Fibroblast of villous mesenchyme (primary cell): ENCODE measurements at regions not wholly inside any gene's neighbourhood (a gene's known extent, or its start where the extent isn't known, plus 50 kb on each side); places are given as distances from the start of the nearest gene placed in this dataset.

Experiments used
- DNase-seq: peaks from one replicate; pipeline ENCODE4 v3.0.0-alpha.2; 2010; ENCODE audit warnings: low read depth
- H3K4me3 ChIP-seq: 2 replicates; pipeline ENCODE4 v1.5.1; 2011; ENCODE audit warnings: low read depth, mild to moderate bottlenecking, low read length
- TF ChIP-seq, protein P1 (sequence below): IDR thresholded peaks from 2 replicates; pipeline ENCODE4 v1.5.1; 2012; ENCODE audit warnings: low read depth, mild to moderate bottlenecking, low read length; ENCODE audit not compliant: insufficient read depth

DNA sequence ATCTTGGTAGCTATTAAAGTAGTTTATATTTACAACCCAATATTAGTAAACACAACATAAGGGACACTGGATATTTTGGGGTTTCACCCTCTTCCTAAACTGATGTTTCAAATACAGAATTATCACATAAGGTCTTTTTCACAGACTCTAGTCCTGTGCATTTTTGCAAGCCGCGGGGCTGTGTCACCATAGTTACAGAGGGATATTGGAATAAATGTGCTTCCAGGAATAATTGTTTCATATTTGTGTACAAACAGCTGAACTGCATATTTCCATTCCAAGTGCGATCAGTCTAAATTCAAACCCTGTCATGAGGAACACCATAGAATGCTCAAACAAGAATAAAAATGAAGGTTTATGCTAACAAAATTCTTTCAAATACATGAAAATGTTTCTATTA lies 762.5 kb upstream of the ARGLU1 start:
- no peak for DNase-seq
- TF ChIP-seq, protein P1, sequence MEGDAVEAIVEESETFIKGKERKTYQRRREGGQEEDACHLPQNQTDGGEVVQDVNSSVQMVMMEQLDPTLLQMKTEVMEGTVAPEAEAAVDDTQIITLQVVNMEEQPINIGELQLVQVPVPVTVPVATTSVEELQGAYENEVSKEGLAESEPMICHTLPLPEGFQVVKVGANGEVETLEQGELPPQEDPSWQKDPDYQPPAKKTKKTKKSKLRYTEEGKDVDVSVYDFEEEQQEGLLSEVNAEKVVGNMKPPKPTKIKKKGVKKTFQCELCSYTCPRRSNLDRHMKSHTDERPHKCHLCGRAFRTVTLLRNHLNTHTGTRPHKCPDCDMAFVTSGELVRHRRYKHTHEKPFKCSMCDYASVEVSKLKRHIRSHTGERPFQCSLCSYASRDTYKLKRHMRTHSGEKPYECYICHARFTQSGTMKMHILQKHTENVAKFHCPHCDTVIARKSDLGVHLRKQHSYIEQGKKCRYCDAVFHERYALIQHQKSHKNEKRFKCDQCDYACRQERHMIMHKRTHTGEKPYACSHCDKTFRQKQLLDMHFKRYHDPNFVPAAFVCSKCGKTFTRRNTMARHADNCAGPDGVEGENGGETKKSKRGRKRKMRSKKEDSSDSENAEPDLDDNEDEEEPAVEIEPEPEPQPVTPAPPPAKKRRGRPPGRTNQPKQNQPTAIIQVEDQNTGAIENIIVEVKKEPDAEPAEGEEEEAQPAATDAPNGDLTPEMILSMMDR, result no peak
- H3K4me3 ChIP-seq, result no peak overlapping the region

DNA sequence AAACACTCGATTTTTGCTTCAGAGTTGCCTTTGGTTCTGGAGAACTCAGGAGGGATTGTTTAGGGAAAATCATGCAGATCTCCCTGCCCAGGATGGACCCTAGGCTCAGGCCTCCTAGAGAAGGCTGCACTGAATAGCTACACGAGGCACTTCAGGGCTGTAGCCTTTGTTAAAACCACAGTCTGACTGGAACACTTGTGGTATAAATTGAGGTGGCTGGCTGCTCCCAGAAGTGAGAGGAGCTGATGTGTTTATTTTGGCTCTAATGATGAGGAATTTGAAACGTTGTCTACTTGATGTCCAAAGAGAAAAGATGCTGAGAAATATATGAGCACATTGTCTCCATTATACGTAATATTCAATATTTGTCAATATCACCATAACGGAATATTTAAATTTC lies 762.1 kb upstream of the ARGLU1 start:
- DNase-seq, result no peak
- TF ChIP-seq, protein P1, result no peak
- H3K4me3 ChIP-seq, result no peak overlapping the region

DNA sequence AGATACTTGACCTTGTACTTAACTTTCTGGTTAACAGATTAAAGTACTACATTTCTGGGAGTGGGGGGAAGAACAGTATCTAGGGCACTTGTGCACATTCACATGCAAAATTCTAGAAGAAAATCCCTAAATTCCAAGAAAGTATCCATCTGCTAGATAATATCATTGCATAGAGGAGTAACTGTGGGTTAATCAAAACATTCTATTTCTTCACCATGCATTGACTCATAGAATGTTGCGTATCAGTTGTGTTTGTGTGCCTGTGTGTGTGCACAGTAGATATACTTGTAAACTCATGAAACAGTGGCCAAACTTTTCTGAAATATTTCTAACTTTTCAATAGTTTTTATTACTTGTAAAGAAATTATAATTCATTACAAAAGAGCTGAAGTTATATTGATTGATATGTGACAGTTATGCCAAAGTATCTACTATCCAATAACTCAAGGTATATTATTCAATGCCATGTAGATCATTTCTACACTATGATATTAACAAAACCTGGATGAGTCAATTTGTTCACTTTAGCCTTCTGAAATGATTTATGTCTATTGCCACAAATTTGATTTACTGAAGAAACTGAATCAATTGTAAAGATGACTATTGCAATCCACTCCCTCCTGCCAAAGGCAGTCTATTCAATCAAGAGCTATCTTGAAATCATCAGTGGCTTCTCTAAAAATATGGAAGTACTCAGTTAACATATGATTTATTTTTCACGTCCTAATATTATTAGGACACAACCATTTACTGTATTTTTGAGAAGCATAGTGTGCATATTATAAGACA lies 756.7 kb upstream of the ARGLU1 start:
- TF ChIP-seq, protein P1, result no peak
- H3K4me3 ChIP-seq, result no peak overlapping the region
- DNase-seq, result peak; percentile 8

DNA sequence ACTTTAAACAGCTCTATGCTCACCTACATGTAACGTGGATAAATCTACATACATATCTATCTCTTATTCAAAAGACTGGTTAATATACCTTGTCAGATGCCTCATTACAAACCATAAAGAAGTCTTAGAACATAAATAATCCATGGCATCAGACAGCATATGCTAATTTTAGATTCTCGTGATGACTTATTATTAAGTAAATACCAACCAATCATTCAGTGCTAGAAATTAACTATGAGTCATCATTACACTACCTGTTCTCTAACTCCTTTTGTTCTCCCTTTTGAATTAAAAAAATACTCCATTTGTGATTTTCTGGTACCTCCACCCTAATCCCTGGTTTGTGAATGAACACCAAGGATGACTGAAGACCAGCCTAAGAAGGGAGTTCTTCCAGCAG lies 754.3 kb upstream of the ARGLU1 start:
- no peak overlapping the region for H3K4me3 ChIP-seq
- DNase-seq, result no peak
- TF ChIP-seq, protein P1, result no peak

DNA sequence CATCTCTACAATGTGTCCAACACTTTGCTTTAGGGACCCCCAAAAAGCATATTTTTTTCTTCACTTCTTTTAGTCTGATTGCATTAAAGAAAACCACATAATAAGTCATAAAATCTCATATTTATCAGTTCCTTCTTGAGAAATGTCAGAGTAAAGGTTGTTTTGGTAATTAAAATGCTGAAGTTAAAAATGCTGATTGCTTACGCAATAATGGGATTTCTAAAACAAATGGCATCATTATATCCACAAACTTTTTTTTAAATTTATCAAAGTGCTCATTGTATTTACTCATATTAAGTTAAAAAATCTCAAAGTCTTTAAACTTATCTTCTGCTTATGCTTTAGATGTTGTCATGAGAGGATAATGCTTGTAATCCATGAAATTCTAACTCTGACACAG lies 737.2 kb upstream of the ARGLU1 start:
- no peak overlapping the region for H3K4me3 ChIP-seq
- TF ChIP-seq, protein P1, result no peak
- DNase-seq, result peak; percentile 25

DNA sequence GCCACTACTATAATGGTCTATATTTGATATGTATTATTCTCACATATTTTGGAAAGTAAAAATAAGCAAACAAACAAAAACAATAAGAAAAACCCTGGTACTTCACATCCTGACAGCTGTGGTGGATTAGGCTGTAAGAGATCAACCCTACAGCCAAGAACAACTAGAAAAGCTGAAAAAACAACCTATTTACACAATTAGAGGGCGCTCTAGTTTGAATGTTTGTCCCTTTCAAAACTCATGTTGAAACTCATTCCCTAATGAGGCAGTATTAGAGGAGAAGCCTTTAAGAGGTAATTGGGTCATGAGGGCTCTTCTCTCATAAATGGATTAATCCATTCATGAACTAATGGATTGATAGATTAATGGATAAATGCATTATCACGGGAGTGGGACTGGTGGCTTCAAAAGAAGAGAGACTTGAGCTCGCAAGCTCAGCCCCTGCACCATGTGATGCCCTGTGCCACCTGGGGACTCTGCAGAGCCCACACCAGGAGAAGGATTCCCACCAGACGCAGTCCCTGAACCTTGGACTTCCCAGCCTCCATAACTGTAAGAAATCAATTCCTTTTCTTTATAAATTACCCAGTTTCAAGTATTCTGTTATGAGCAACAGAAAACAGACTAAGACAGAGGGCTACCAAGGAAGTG lies 733.9 kb upstream of the ARGLU1 start:
- TF ChIP-seq, protein P1, result peak; percentile 34
- peak; percentile 27 for DNase-seq
- no peak overlapping the region for H3K4me3 ChIP-seq
